IMR-90 (cell line): ENCODE measurements at regions not wholly inside any gene's neighbourhood (a gene's known extent, or its start where the extent isn't known, plus 50 kb on each side); places are given as distances from the start of the nearest gene placed in this dataset.

Experiments used
- ATAC-seq: fragments of 200-7000 bp; cut with Tn5 transposase; 2 replicates; pipeline ENCODE4 v1.9.1; 2020; ENCODE audit warnings: low read depth, mild to moderate bottlenecking, moderate library complexity
- BruUV-seq: library from RNA; stranded (reverse); fragments of 400-500 nt; replicated peaks from 2 replicates; lab custom pipeline; 2021; lab: Mats Ljungman, UMichigan
- CTCF ChIA-PET: fragments of 300-600 bp; formaldehyde crosslinking; extraction: SDS; loops from one replicate; lab custom pipeline; 2021; ENCODE audit warnings: antibody characterized with exemption; lab: Yijun Ruan, JAX
- POLR2A ChIA-PET: fragments of 300-600 bp; sonication (Branson Sonifier 250); formaldehyde crosslinking; loops from one replicate; lab custom pipeline; 2022; ENCODE audit warnings: antibody characterized with exemption; ENCODE audit not compliant: unreplicated experiment; lab: Charles Lee
- DNase-seq: peaks from one replicate; pipeline ENCODE4 v3.0.0; 2013
- H2AFZ ChIP-seq: replicated peaks from 2 replicates; pipeline ENCODE3; 2013; ENCODE audit warnings: low read length, mild to moderate bottlenecking; ENCODE audit not compliant: poor library complexity
- H2AK5ac ChIP-seq: 2 replicates; pipeline ENCODE4 v1.6.1; 2013; ENCODE audit warnings: low read depth, low read length, inconsistent platforms
- H2AK9ac ChIP-seq: replicated peaks from 2 replicates; pipeline ENCODE3; 2013; ENCODE audit warnings: mild to moderate bottlenecking, low read depth, low read length, moderate library complexity; ENCODE audit not compliant: poor library complexity
- H2BK120ac ChIP-seq: 2 replicates; pipeline ENCODE4 v1.6.1; 2013; ENCODE audit warnings: low read depth, low read length, inconsistent platforms
- H2BK15ac ChIP-seq: 3 replicates; pipeline ENCODE4 v1.6.1; 2013; ENCODE audit warnings: low read depth, low read length, inconsistent platforms
- H2BK20ac ChIP-seq: 2 replicates; pipeline ENCODE4 v1.6.1; 2013; ENCODE audit warnings: low read depth, mild to moderate bottlenecking, inconsistent platforms, low read length, moderate library complexity
- H2BK5ac ChIP-seq: 2 replicates; pipeline ENCODE4 v1.6.1; 2013; ENCODE audit warnings: mild to moderate bottlenecking, low read depth, low read length, inconsistent platforms; ENCODE audit not compliant: poor library complexity, severe bottlenecking
- H3K14ac ChIP-seq: replicated peaks from 2 replicates; pipeline ENCODE4 v1.6.1; 2013; ENCODE audit warnings: low read depth, low read length, inconsistent platforms
- H3K18ac ChIP-seq: 2 replicates; pipeline ENCODE4 v1.6.1; 2013; ENCODE audit warnings: low read depth, low read length, control low read depth
- H3K23ac ChIP-seq: 2 replicates; pipeline ENCODE4 v1.6.1; 2013; ENCODE audit warnings: low read depth, low read length, inconsistent platforms
- H3K27ac ChIP-seq: 2 replicates; pipeline ENCODE4 v1.5.1; 2013; ENCODE audit warnings: mild to moderate bottlenecking, control low read depth, low read length; ENCODE audit not compliant: insufficient read depth
- H3K27me3 ChIP-seq: 2 replicates; pipeline ENCODE4 v1.6.1; 2013; ENCODE audit warnings: low read length; ENCODE audit not compliant: control insufficient read depth, insufficient read depth
- H3K36me3 ChIP-seq: 2 replicates; pipeline ENCODE4 v1.6.1; 2013; ENCODE audit warnings: low read length, mixed read lengths; ENCODE audit not compliant: control insufficient read depth, insufficient read depth
- H3K4ac ChIP-seq: 2 replicates; pipeline ENCODE4 v1.6.1; 2013; ENCODE audit warnings: low read depth, low read length, inconsistent platforms
- H3K4me1 ChIP-seq: 2 replicates; pipeline ENCODE4 v1.6.1; 2013; ENCODE audit warnings: low read length, mixed read lengths; ENCODE audit not compliant: control insufficient read depth, insufficient read depth
- H3K4me2 ChIP-seq: 2 replicates; pipeline ENCODE4 v1.6.1; 2013; ENCODE audit warnings: low read depth, mild to moderate bottlenecking, control low read depth, low read length, moderate library complexity
- H3K4me3 ChIP-seq: 2 replicates; pipeline ENCODE4 v1.5.1; 2013; ENCODE audit warnings: low read depth, mild to moderate bottlenecking, control low read depth, low read length, moderate library complexity; ENCODE audit not compliant: insufficient read depth
- H3K56ac ChIP-seq: 2 replicates; pipeline ENCODE4 v1.6.1; 2013; ENCODE audit warnings: low read length, inconsistent platforms; ENCODE audit not compliant: insufficient read depth; ENCODE audit errors: extremely low read depth
- H3K79me1 ChIP-seq, 2 experiments: 2 replicates each; pipeline ENCODE4 v1.6.1; 2013; ENCODE audit warnings: low read length in 2 of 2, inconsistent platforms in 1 of 2, low read depth in 1 of 2
- H3K9ac ChIP-seq: 2 replicates; pipeline ENCODE4 v1.6.1; 2013; ENCODE audit warnings: low read depth, low read length, control low read depth
- H3K9me1 ChIP-seq: 2 replicates; pipeline ENCODE4 v1.6.1; 2013; ENCODE audit warnings: low read length, inconsistent platforms; ENCODE audit not compliant: insufficient read depth
- H3K9me3 ChIP-seq: 2 replicates; pipeline ENCODE4 v1.6.1; 2013; ENCODE audit warnings: low read length; ENCODE audit not compliant: control insufficient read depth, insufficient read depth
- H4K20me1 ChIP-seq: 2 replicates; pipeline ENCODE4 v1.6.1; 2013; ENCODE audit warnings: low read length, inconsistent platforms; ENCODE audit not compliant: insufficient read depth
- H4K5ac ChIP-seq: 2 replicates; pipeline ENCODE4 v1.6.1; 2013; ENCODE audit warnings: mild to moderate bottlenecking, low read depth, low read length, control low read depth
- H4K8ac ChIP-seq, 2 experiments: 2 replicates each; pipeline ENCODE4 v1.6.1; 2013; ENCODE audit warnings: low read depth in 2 of 2, low read length in 2 of 2, control low read depth in 1 of 2, inconsistent platforms in 1 of 2
- H4K91ac ChIP-seq: 2 replicates; pipeline ENCODE4 v1.6.1; 2013; ENCODE audit warnings: low read depth, low read length, inconsistent platforms; ENCODE audit not compliant: insufficient read depth
- BHLHE40 ChIP-seq: fragments of 150-350 bp; IDR thresholded peaks from 2 replicates; pipeline ENCODE4 v1.6.1; 2016; ENCODE audit warnings: mild to moderate bottlenecking, low read depth, low read length
- CEBPB ChIP-seq: IDR thresholded peaks from 2 replicates; pipeline ENCODE4 v1.6.1; 2012; ENCODE audit warnings: low read depth, low read length, improper control_type of control experiment
- CHD1 ChIP-seq: IDR thresholded peaks from 2 replicates; pipeline ENCODE4 v1.6.1; 2012; ENCODE audit warnings: low read depth, low read length, improper control_type of control experiment
- FOS ChIP-seq: fragments of 150-350 bp; IDR thresholded peaks from 2 replicates; pipeline ENCODE4 v1.6.1; 2016; ENCODE audit warnings: low read depth, low read length
- MAFK ChIP-seq: IDR thresholded peaks from 2 replicates; pipeline ENCODE4 v1.6.1; 2012; ENCODE audit warnings: low read depth, low read length, improper control_type of control experiment
- MAZ ChIP-seq: IDR thresholded peaks from 2 replicates; pipeline ENCODE4 v1.6.1; 2012; ENCODE audit warnings: low read depth, mild to moderate bottlenecking, low read length, improper control_type of control experiment, moderate library complexity, borderline replicate concordance
- MXI1 ChIP-seq: IDR thresholded peaks from 2 replicates; pipeline ENCODE4 v1.6.1; 2012; ENCODE audit warnings: low read depth, mild to moderate bottlenecking, low read length, moderate library complexity, borderline replicate concordance
- NFE2L2 ChIP-seq: fragments of 150-350 bp; IDR thresholded peaks from 2 replicates; pipeline ENCODE4 v1.6.1; 2016; ENCODE audit warnings: low read depth, mild to moderate bottlenecking, low read length
- POLR2A ChIP-seq: IDR thresholded peaks from 2 replicates; pipeline ENCODE4 v1.6.1; 2012; ENCODE audit warnings: mild to moderate bottlenecking, low read depth, low read length
- RAD21 ChIP-seq: IDR thresholded peaks from 2 replicates; pipeline ENCODE4 v1.6.1; 2012; ENCODE audit warnings: low read length, improper control_type of control experiment
- RCOR1 ChIP-seq: IDR thresholded peaks from 2 replicates; pipeline ENCODE4 v1.6.1; 2012; ENCODE audit warnings: mild to moderate bottlenecking, low read length, improper control_type of control experiment; ENCODE audit not compliant: insufficient replicate concordance
- RFX5 ChIP-seq: IDR thresholded peaks from 2 replicates; pipeline ENCODE4 v1.8.0; 2012; ENCODE audit warnings: low read depth, mild to moderate bottlenecking, low read length, moderate library complexity
- SMC3 ChIP-seq: fragments of 150-350 bp; IDR thresholded peaks from 2 replicates; pipeline ENCODE4 v1.6.1; 2016; ENCODE audit warnings: low read depth, mild to moderate bottlenecking, antibody characterized with exemption, low read length, moderate library complexity
- WGBS, 2 experiments: methylation state at CpG; one replicate each; pipeline versions ENCODE4 v1.1.5 to v1.1.7; 2013; ENCODE audit warnings: missing lambda C conversion rate in 2 of 2; ENCODE audit not compliant: insufficient read length in 1 of 2; ENCODE audit errors: extremely low coverage in 2 of 2; 5-methylcytosine and 5-hydroxymethylcytosine counted together
- dilution Hi-C: fragments of 300-500 bp; cut with HindIII; formaldehyde crosslinking; loops from one replicate; pipeline ENCODE4 v1.14.3; 2018; ENCODE audit warnings: low sequenced_read_pairs; ENCODE audit not compliant: unreplicated experiment
- in situ Hi-C: fragments of 300-500 bp; cut with MboI; formaldehyde crosslinking; loops from 3 replicates; pipeline ENCODE4 v1.14.3; 2019; ENCODE audit warnings: low sequenced_read_pairs, inconsistent platforms, mixed read lengths
- intact Hi-C: fragments of 100-400 bp; cut with micrococcal nuclease; formaldehyde crosslinking; loops from 2 replicates; pipeline ENCODE4 v1.10.0; 2022
- TF ChIP-seq, protein P1 (sequence below): conservative IDR thresholded peaks from 2 replicates; pipeline ENCODE4 v1.5.1; 2012; ENCODE audit warnings: mild to moderate bottlenecking, low read depth, low read length, improper control_type of control experiment
- TF ChIP-seq, protein P2 (sequence below): fragments of 150-350 bp; IDR thresholded peaks from 2 replicates; pipeline ENCODE4 v1.6.1; 2016; ENCODE audit warnings: low read depth, mild to moderate bottlenecking, low read length, moderate library complexity, borderline replicate concordance
- TF ChIP-seq, protein P3 (sequence below): fragments of 150-350 bp; IDR thresholded peaks from 2 replicates; pipeline ENCODE4 v1.6.1; 2017; ENCODE audit warnings: mild to moderate bottlenecking, antibody characterized with exemption, low read length, low read depth

DNA sequence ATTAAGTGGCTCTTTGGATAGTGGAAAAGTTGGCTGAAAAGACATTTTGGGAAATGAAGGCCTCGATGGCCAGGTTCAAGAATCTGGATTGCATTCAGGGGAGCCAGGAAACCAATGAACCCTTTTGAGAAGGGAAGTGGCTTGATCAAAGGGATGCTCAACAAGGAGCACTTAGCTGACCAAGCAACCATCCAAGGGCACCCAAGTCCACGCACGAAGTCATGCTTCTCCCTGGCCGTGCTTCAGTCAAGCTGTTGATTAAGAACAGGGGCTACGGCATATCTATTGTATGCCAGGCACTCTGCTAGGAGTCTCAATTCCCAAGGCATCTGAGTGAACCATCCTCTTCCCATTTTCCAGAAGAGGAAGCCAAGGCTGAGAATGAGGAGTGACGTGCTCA is 185.8 kb upstream of the GLI2 start:
- dilution Hi-C loops (no loop called here), in situ Hi-C loops (no loop called here), intact Hi-C loops (no loop called here)
- no peak overlapping the region for H2BK5ac ChIP-seq
- H3K79me1 ChIP-seq, result no peaks in the 10 kb centered on the region
- H2BK20ac ChIP-seq, result peak overlapping the region; percentile 28; the same call in 1 of the 2 replicates
- H3K27ac ChIP-seq, result no peak overlapping the region
- H3K4ac ChIP-seq, result no peak overlapping the region
- H3K4me3 ChIP-seq, result no peak overlapping the region
- H2BK120ac ChIP-seq, result 0 out of 2 replicates have a peak overlapping the region, but pooled peaks have one; percentile 7
- H3K18ac ChIP-seq, result no peak overlapping the region
- no peak overlapping the region for H3K9ac ChIP-seq
- TF ChIP-seq MXI1 (no peak), NFE2L2 (no peak), RAD21 (no peak), RFX5 (no peak), POLR2A (no peak), CEBPB (no peak), MAZ (no peak), FOS (no peak), CHD1 (no peak), SMC3 (no peak), MAFK (no peak), RCOR1 (no peak), BHLHE40 (no peak)
- TF ChIP-seq, protein P1, sequence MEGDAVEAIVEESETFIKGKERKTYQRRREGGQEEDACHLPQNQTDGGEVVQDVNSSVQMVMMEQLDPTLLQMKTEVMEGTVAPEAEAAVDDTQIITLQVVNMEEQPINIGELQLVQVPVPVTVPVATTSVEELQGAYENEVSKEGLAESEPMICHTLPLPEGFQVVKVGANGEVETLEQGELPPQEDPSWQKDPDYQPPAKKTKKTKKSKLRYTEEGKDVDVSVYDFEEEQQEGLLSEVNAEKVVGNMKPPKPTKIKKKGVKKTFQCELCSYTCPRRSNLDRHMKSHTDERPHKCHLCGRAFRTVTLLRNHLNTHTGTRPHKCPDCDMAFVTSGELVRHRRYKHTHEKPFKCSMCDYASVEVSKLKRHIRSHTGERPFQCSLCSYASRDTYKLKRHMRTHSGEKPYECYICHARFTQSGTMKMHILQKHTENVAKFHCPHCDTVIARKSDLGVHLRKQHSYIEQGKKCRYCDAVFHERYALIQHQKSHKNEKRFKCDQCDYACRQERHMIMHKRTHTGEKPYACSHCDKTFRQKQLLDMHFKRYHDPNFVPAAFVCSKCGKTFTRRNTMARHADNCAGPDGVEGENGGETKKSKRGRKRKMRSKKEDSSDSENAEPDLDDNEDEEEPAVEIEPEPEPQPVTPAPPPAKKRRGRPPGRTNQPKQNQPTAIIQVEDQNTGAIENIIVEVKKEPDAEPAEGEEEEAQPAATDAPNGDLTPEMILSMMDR, result no peak
- TF ChIP-seq, protein P2, sequence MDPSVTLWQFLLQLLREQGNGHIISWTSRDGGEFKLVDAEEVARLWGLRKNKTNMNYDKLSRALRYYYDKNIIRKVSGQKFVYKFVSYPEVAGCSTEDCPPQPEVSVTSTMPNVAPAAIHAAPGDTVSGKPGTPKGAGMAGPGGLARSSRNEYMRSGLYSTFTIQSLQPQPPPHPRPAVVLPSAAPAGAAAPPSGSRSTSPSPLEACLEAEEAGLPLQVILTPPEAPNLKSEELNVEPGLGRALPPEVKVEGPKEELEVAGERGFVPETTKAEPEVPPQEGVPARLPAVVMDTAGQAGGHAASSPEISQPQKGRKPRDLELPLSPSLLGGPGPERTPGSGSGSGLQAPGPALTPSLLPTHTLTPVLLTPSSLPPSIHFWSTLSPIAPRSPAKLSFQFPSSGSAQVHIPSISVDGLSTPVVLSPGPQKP, result no peak
- TF ChIP-seq, protein P3, sequence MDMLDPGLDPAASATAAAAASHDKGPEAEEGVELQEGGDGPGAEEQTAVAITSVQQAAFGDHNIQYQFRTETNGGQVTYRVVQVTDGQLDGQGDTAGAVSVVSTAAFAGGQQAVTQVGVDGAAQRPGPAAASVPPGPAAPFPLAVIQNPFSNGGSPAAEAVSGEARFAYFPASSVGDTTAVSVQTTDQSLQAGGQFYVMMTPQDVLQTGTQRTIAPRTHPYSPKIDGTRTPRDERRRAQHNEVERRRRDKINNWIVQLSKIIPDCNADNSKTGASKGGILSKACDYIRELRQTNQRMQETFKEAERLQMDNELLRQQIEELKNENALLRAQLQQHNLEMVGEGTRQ, result no peak
- H4K8ac ChIP-seq, result no peak overlapping the region; a peak in 1 of 4 replicates
- H2AFZ ChIP-seq, result no peak overlapping the region
- H3K9me1 ChIP-seq, result peaks cover 10% of the 10 kb centered on the region
- no peak overlapping the region for H4K5ac ChIP-seq
- DNase-seq (no peak), ATAC-seq (no peak)
- peak overlapping the region; percentile 46; the same call in 1 of the 2 replicates for H4K91ac ChIP-seq
- no peaks in the 10 kb centered on the region for H4K20me1 ChIP-seq
- peaks cover 6% of the 10 kb centered on the region; the same call in 1 of the 2 replicates for H3K27me3 ChIP-seq
- H2AK5ac ChIP-seq, result no peak overlapping the region
- ChIA-PET CTCF (interaction anchor here (1.4 kb wide), 1 partner anchor 53 kb away, joined by 3 read pairs; no protein-coding TSS in a partner anchor), POLR2A (no interaction called here)
- H3K36me3 ChIP-seq, result no peaks in the 10 kb centered on the region
- H3K4me1 ChIP-seq, result peaks cover 26% of the 10 kb centered on the region
- WGBS, 2 experiments, result 57% methylated on average over 1 of the region's 6 CpGs; no CpG with 5 or more reads in 1 of the 2 experiments
- BruUV-seq, result no TSS peak
- peak overlapping the region; percentile 67; the same call in 2 of the 3 replicates for H2BK15ac ChIP-seq
- no peak overlapping the region for H3K4me2 ChIP-seq
- H3K23ac ChIP-seq, result no peak overlapping the region
- no peak overlapping the region for H3K14ac ChIP-seq
- no peak overlapping the region for H3K56ac ChIP-seq
- no peak overlapping the region for H2AK9ac ChIP-seq
- no peaks in the 10 kb centered on the region for H3K9me3 ChIP-seq
